22Rv1 (cell line): ENCODE measurements at regions not wholly inside any gene's neighbourhood (a gene's known extent, or its start where the extent isn't known, plus 50 kb on each side); places are given as distances from the start of the nearest gene placed in this dataset.
A peak's percentile ranks its signal among the peaks of the same experiment; 100 is the strongest.

ENCODE experiments used
- H3K27ac ChIP-seq: fragments of 450-650 bp; 2 replicates; pipeline ENCODE4 v1.5.1; 2017
- ZFX ChIP-seq: fragments of 450-650 bp; IDR thresholded peaks from 2 replicates; pipeline ENCODE4 v1.6.1; 2017; ENCODE audit warnings: antibody characterized with exemption, borderline replicate concordance
- TF ChIP-seq, protein P1 (sequence below): fragments of 450-650 bp; IDR thresholded peaks from 2 replicates; pipeline ENCODE4 v1.5.1; 2017; ENCODE audit warnings: mild to moderate bottlenecking

DNA sequence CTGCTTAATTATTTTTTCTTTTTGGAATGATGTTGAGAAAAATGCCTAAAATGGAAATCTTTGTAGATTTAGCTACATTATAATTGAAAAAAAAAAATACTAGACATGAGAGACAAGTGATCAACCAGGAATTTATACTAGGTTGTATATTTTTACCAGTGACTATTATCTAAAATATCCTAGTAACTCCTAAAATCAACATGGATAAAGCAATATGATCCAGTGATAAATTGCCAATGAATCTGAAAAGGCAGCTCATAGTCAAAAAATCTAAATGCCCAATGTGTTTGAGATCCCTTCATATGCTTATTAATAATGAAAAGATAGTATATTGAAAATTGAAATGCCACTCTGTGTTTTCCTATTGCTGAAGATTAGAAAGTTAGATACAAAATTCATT is 778.2 kb downstream of the MTRR start:
- no peak overlapping the region for H3K27ac ChIP-seq
- TF ChIP-seq, protein P1, sequence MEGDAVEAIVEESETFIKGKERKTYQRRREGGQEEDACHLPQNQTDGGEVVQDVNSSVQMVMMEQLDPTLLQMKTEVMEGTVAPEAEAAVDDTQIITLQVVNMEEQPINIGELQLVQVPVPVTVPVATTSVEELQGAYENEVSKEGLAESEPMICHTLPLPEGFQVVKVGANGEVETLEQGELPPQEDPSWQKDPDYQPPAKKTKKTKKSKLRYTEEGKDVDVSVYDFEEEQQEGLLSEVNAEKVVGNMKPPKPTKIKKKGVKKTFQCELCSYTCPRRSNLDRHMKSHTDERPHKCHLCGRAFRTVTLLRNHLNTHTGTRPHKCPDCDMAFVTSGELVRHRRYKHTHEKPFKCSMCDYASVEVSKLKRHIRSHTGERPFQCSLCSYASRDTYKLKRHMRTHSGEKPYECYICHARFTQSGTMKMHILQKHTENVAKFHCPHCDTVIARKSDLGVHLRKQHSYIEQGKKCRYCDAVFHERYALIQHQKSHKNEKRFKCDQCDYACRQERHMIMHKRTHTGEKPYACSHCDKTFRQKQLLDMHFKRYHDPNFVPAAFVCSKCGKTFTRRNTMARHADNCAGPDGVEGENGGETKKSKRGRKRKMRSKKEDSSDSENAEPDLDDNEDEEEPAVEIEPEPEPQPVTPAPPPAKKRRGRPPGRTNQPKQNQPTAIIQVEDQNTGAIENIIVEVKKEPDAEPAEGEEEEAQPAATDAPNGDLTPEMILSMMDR: no peak
- TF ChIP-seq ZFX: no peak

DNA sequence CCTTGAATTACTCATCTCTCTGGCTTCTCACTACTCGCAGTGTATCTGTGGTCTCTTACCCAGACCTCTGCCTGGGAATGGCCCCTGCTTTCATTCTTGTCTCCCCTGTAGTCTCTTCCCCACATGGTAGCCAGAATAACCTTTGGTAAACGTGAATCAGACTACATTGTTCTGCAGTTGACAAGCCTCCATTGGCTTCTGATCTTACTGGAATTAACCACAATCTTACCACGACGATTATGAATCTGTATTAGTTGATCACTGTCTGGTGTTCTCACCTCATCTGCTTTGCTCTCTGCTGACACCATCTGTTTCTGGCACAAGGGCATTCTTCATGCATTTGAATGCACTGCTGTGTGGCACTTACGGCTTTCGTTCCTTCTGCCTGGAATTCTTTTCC is 781.2 kb downstream of the MTRR start:
- TF ChIP-seq ZFX: no peak
- TF ChIP-seq, protein P1: peak; percentile 23; the same call in 1 of the 2 replicates
- H3K27ac ChIP-seq: no peak overlapping the region

DNA sequence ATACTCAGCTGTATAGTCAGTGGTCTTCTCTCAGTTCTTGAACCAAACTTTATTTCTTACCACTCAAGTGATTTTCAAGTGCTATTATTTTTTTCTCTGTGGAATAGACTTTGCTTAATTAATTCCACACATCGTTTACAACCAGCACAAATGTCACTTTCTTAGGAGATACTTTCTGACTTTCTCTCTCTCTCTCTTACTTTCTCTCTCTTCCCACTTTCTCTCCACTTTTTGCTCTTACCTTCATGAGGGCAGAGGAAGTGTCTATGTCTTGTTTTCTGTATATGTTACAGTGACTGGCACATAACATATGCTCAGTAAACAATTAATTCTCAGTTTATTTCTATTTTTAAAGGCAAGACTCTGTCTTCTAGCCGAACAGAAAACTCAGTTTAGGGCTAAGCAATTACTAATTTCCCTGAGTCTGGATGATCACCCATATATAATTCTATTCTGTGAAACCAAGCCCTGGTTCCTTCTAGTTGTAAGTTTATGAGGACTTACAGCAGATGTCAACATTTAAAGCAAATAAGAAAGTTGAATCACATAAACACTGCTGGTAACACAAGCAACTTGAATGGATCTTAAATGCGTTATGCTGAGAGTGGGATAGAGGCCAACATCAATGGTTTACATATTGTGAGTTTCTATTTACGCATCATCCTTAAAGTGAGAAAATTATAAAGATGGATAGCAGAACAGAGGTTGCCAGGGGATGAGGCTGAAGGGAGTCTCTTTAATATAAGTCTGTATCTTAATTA is 791.4 kb downstream of the MTRR start:
- no peak overlapping the region for H3K27ac ChIP-seq
- no peak for TF ChIP-seq ZFX
- TF ChIP-seq, protein P1: no peak

DNA sequence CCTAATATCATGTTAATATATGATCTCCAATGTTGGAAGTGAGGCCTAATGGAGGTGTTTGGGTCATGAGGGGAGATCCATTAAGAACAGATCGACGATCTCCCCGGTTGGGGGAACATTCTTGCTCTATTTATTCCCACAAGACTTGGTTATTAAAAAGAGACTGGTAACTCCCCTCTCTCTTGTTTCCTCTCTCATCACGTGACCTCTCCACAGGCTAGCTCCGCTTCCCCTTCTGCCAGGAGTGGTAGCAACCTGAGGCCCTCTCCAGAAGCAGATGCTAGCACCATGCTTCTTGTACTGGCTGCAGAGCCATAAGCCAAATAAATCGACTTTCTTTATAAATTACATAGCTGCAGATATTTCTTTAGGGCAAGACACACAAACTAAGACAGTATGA is 794.4 kb downstream of the MTRR start:
- H3K27ac ChIP-seq: no peak overlapping the region
- TF ChIP-seq, protein P1: no peak
- TF ChIP-seq ZFX: no peak

DNA sequence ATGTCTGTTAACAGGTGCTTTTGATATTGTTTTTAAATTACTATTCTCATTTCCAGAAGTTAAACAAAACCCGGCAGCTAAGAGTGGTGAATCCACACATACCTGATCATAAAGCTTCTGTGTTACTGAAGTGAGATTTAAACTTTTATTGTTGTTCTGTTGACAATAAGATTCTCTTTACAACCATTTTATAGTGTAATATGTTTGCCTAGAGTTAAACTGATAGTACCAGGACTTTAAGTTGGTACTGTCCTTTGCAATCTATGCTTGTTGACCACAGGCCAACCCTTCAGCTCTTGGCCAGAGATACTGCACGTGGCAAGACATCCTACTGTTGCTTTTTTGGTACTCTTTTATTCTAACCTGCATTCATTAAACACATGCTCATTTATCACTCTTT is 806.2 kb downstream of the MTRR start:
- TF ChIP-seq, protein P1: no peak
- TF ChIP-seq ZFX: no peak

DNA sequence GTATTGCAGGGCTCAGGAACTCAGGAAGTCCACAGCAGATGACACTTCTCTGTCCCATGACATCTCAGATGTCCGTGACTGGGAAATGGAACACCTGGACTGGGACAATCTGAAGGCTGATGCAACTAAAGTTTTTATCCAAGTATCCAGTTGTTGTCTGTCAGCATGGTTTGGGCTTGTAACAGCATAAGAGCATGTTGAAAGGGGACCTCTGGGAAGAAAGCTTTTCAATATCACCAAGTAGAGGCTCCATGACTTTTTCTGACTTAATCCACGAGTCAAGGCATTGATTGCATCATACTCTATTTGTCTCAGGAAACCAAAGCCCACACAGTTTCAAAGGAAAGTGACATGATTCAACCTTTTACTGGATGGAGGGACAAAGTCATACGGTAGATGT is 807.7 kb downstream of the MTRR start:
- no peak for TF ChIP-seq ZFX
- TF ChIP-seq, protein P1: no peak

More for the DNA sequence above, 806.2 kb downstream of the MTRR start:
- no peak overlapping the region for H3K27ac ChIP-seq

DNA sequence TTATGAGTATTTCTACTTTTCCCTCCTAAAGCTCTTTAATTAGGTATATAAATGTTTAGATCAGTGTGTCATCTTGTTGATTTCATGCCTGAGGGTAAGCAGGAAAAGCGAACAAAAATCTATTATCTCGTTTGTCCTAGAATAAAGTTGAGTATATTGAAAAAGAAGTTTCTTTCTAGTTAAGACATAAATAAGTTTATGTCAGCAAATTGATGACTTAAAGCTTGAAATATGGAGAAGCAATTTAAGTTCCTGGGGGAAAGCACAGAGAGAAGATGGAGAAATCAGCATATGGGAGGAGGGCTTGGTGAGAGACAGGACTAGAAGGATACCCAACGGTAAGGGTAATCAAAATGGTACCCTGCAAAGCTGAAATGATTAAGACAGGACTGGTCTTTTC is 813.4 kb downstream of the MTRR start:
- no peak overlapping the region for H3K27ac ChIP-seq
- no peak for TF ChIP-seq ZFX

More for the DNA sequence above, 807.7 kb downstream of the MTRR start:
- H3K27ac ChIP-seq: no peak overlapping the region

DNA sequence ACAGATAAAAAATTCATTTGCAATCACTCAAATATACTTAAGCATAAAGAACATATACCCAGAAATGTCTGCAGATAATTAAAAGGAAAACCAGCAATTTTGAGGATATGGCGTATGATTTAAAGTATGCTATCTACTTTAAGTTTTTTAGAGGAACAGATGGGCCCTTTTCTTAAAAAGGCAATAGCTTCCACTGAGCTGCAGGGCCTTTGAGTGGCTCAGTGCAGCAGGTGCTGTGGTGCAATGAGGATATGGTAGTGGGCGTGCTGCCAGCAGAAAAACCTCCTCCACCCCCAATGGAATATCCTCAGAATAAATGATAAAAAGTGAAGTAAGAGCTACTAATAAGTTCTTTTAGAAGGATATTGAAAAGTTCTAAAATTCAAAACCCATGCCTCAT is 814.5 kb downstream of the MTRR start:
- H3K27ac ChIP-seq: no peak overlapping the region
- TF ChIP-seq, protein P1: no peak
- no peak for TF ChIP-seq ZFX
